DMS53 (cell line): ENCODE measurements at regions not wholly inside any gene's neighbourhood (a gene's known extent, or its start where the extent isn't known, plus 50 kb on each side); places are given as distances from the start of the nearest gene placed in this dataset.

Experiments used
- DNase-seq: peaks from one replicate; lab custom pipeline; 2025; lab: John Stamatoyannopoulos, UW

- DNase-seq: peak; percentile 46
Observed at GRCh38 chr1:214823311-214824117, 220.5 kb downstream of the CENPF start.

- DNase-seq: no peak
Observed at GRCh38 chr1:214824763-214825162, 221.8 kb downstream of the CENPF start.

- no peak for DNase-seq
Observed at GRCh38 chr1:214826619-214827018, 223.6 kb downstream of the CENPF start.

- DNase-seq: no peak
Observed at GRCh38 chr1:214827883-214828282, 224.9 kb downstream of the CENPF start.

- DNase-seq: no peak
Observed at GRCh38 chr1:214830941-214831340, 227.9 kb downstream of the CENPF start.

GRCh38 chr1:214831956-214832355, 229.0 kb downstream of the CENPF start:
- DNase-seq: no peak

GRCh38 chr1:214833178-214833756, 230.3 kb downstream of the CENPF start:
- peak; percentile 42 for DNase-seq

- no peak for DNase-seq
Observed at GRCh38 chr1:214837376-214837775, 234.4 kb downstream of the CENPF start.

- no peak for DNase-seq
Observed at GRCh38 chr1:214838351-214838750, 235.4 kb downstream of the CENPF start.

- no peak for DNase-seq
Observed at GRCh38 chr1:214840356-214840755, 237.4 kb downstream of the CENPF start.

- DNase-seq: no peak
Observed at GRCh38 chr1:214842856-214843255, 239.7 kb upstream of the KCNK2 start.

- no peak for DNase-seq
Observed at GRCh38 chr1:214843281-214843680, 239.3 kb upstream of the KCNK2 start.

GRCh38 chr1:214844319-214844718, 238.2 kb upstream of the KCNK2 start:
- DNase-seq: no peak

- no peak for DNase-seq
Observed at GRCh38 chr1:214846276-214846675, 236.3 kb upstream of the KCNK2 start.

GRCh38 chr1:214847071-214847810, 235.3 kb upstream of the KCNK2 start:
- DNase-seq: no peak

GRCh38 chr1:214848101-214848500, 234.4 kb upstream of the KCNK2 start:
- no peak for DNase-seq

GRCh38 chr1:214850432-214851050, 232.0 kb upstream of the KCNK2 start:
- no peak for DNase-seq

GRCh38 chr1:214853340-214853739, 229.2 kb upstream of the KCNK2 start:
- DNase-seq: no peak

- DNase-seq: no peak
Observed at GRCh38 chr1:214854126-214854875, 228.2 kb upstream of the KCNK2 start.

GRCh38 chr1:214856843-214857242, 225.7 kb upstream of the KCNK2 start:
- no peak for DNase-seq

GRCh38 chr1:214857716-214858115, 224.8 kb upstream of the KCNK2 start:
- no peak for DNase-seq

GRCh38 chr1:214859647-214860046, 222.9 kb upstream of the KCNK2 start:
- no peak for DNase-seq
